Suprapubic skin (tissue), 3 donors: ENCODE measurements at regions not wholly inside any gene's neighbourhood (a gene's known extent, or its start where the extent isn't known, plus 50 kb on each side); places are given as distances from the start of the nearest gene placed in this dataset.

ENCODE experiments used
- CTCF ChIP-seq, 2 donors: fragments of 200-600 bp in 1 of 2; fragments of 450-650 bp in 1 of 2; sonication (generic) in 1 of 2; IDR thresholded peaks; one replicate each; pipeline ENCODE4 v1.5.1; 2016 to 2019; ENCODE audit warnings: antibody characterized with exemption in 2 of 2, mild to moderate bottlenecking in 1 of 2, moderate library complexity in 1 of 2
- POLR2A ChIP-seq, 2 donors: fragments of 450-650 bp; IDR thresholded peaks; one replicate each; pipeline ENCODE4 v1.6.1; 2017; ENCODE audit warnings: antibody characterized with exemption in 2 of 2, mild to moderate bottlenecking in 2 of 2, moderate library complexity in 2 of 2

- no peak for TF ChIP-seq CTCF (IDR thresholded peaks at IDR 0.05)
- no peak for TF ChIP-seq POLR2A (IDR thresholded peaks at IDR 0.05)
Measured at GRCh38 chr17:72219824-72220493, 99.1 kb downstream of the SOX9 start.
